ENCODE measurements at regions not wholly inside any gene's neighbourhood (a gene's known extent, or its start where the extent isn't known, plus 50 kb on each side); places are given as distances from the start of the nearest gene placed in this dataset.
A peak's percentile ranks its signal among the peaks of the same experiment; 100 is the strongest.

DNA sequence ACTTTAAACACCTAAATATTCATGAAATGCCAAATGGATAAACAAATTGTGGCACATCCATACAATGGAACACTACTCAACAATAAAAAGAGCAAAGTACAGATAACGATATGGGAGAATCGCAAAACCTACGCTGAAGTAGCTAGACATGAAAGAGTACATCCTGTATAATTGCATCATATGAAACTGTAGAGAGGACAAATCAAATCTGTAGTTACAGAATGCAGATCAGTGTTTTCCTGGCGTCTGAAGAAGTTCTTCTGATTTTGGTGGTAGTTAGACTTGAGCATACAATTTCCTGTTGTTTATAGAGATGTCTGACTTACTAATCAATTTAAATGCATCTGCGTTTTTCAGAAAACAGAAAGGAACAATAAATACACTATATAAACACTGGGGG is 394.4 kb downstream of the SOCS6 start:
- DNase-seq, result no peak

DNA sequence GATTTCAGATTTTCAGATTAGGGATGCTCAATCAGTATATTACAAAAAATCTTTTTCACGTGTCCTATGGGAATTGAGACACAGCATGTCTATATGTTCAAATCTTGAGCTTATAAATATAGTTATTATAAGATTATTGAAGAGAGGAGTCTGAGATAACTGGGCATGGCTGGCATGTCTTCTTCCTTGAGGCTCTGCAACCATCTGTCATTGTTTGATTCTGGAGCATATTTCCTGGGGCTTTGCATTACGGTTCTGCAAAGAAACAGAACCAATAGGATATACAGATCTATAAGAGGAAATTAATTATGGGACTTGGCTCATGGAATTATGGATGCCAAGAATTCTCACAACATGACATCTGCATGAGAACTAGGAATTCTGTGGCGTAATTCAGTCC is 386.1 kb downstream of the SOCS6 start:
- DNase-seq, result no peak

- DNase-seq, result no peak
Observed at GRCh38 chr18:70673831-70674230, 385.0 kb downstream of the SOCS6 start.

- no peak for DNase-seq
Observed at GRCh38 chr18:70672581-70672980, 383.7 kb downstream of the SOCS6 start.

DNA sequence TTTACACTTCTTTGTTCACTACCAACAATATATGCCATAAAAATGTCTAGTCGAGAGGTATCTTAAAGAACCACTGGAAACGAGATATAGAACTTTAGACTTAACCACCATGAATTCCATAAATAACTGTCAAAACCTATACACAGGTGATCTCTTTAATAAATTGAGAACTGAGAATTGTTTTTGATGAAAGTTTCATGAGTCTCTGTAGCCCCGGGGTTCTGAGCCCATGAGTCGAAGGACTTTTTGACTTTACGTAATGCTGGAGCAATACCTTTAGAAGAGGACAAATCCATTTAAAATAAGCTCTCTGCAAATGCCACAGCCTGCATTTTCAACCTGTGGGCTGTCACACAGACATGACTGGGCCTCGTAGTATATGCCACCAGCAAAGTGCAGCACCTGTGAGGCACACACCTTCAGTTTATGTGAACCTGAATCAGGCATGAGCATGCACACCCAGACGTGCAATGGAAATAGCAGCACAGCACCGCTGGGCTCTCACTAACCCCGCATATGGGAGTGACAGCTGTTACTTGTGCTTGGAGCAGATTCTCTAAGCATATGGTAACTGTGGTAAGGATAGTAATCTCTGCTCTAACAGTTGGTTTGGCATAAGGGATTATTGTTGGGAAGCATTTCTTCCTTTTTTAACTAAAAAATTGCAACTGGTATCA is 383.2 kb downstream of the SOCS6 start:
- DNase-seq, result no peak

DNA sequence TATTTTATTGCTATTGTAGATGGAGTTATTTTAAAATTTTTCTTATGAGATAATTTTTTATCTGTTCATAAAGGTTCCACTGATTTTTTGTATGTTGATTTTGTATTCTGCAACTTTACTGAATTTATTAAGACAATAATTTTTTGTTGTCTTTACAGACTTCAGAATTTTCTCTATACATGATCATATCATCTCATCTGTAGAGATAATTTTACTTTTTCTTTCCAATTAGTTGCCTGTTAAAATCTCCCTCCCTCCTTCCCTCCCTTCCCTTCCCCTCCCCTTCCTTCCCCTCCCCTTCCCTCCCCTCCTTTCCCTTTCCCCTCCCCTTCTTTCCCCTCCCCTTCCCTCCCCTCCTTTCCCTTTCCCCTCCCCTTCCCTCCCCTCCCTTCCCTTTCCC is 378.1 kb downstream of the SOCS6 start:
- DNase-seq, result no peak

GRCh38 chr18:70663141-70663540 is 374.3 kb downstream of the SOCS6 start:
- DNase-seq, result no peak

GRCh38 chr18:70662588-70662987 is 373.7 kb downstream of the SOCS6 start:
- no peak for DNase-seq

- no peak for DNase-seq
Observed at GRCh38 chr18:70659036-70659925, 370.4 kb downstream of the SOCS6 start.

DNA sequence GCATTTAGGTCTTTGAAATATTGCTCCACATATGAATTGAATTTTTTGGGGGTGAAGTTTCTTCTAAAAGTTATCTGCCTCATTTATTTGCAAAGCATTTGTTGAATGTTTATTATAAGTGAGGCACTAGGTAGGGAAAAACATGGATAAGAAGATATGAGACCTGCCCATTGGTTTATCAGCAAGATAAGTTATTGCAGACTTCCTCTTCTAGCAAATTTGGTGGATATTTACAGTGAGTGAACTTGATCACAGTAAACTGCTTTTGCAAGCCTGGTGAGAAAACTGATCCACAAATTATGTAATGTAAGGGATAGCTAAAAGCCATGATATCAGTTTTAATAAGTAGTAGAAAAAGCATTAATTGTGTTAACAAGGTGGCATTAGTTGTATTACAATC is 364.8 kb downstream of the SOCS6 start:
- DNase-seq, result no peak

DNA sequence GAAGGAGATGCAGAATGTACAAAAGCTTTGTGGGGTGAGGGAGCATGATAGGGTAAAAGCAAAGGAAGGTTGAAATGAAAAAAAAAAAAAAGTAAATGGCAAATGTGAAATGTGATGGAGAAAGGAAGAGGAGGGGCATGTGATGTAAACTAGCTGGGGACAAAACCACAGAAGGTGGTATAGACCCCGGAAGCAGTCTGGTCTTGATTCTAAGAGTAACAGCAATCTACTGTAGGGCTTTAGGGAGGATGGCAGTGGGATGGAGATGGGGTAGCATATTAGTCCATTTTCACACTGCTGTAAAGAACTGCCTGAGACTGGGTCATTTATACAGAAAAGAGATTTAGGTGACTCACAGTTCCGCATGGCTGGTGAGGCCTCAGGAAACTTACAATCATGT is 362.0 kb downstream of the SOCS6 start:
- DNase-seq, result no peak

GRCh38 chr18:70649683-70650082 is 360.8 kb downstream of the SOCS6 start:
- DNase-seq, result no peak

DNA sequence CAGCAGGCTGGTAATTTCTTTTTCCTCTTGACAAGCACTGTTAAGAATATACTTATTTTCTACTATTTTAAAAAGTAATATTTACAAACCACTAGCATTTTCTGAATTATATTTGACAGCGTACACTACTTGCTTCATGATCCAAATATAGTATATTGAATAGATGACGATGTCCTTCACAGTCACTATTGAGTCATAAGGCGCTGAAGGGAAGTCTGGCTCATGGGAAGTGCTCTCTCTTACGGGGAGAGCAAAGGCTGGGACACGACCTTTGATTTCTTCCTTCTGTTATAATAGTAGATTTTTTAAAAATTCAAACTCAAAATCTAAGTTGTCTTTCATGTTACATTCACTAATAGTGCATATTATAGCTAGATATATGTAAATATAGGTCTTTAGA is 357.1 kb downstream of the SOCS6 start:
- DNase-seq, result no peak

- DNase-seq, result no peak
Observed at GRCh38 chr18:70643812-70644211, 355.0 kb downstream of the SOCS6 start.

- DNase-seq, result peak in 1 of 51 donors; percentile 1
Observed at GRCh38 chr18:70641156-70641775, 352.4 kb downstream of the SOCS6 start.

DNA sequence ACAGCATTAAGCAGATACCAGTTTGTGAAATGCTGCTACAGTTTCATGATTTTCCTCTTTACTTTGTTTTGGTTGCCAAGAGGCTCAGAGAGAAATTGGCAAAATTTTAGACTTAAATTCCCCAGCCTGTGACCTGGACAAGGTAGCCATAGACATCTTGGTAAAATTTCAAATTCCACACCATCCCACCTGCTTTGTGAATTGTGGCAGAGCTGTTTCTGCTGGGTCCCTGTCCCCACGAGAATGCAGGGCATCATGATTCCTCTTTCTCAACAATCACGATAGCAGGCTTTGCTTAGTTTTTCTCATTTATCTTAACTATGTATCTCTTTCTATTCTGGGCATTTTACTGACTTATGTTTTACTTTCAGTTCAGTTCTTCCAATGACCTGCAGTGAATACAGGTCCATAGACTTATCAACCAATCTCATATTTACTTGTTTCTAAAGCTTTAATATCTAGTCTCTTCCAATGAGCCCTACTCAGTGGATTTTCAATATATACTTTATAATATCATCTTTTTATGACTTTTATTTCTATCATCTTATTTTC is 351.6 kb downstream of the SOCS6 start:
- DNase-seq, result no peak

- DNase-seq, result no peak
Observed at GRCh38 chr18:70636991-70637390, 348.1 kb downstream of the SOCS6 start.

GRCh38 chr18:70634576-70635147 is 345.8 kb downstream of the SOCS6 start:
- DNase-seq, result no peak

DNA sequence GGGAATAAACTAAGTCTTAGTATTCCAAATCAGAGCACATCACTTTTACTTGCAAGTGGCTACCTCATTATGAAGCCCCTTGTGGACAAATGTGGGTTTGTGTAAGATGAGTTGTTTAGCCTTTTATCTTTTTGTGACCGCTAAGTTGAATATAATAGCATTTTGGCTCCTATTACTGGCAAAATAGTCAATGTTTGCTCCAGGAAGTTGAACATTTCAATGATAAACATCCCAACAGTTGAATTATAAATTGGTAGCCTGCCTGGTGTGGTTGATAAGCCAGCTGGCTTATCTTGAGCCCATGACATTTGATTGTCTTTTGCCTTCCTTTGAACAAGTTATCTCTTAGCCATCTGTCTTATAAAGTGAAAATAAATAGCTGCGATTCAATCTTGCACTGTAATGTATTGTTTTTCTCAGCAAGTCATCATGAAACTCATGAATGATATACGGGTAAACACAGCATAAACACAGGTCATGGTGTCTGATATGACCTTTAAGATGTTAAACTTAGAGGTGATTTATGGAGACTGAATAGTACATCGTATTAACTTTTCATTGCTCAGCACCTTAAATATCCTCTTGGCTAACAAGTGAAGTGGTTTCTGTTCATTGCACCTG is 338.4 kb downstream of the SOCS6 start:
- no peak for DNase-seq

DNA sequence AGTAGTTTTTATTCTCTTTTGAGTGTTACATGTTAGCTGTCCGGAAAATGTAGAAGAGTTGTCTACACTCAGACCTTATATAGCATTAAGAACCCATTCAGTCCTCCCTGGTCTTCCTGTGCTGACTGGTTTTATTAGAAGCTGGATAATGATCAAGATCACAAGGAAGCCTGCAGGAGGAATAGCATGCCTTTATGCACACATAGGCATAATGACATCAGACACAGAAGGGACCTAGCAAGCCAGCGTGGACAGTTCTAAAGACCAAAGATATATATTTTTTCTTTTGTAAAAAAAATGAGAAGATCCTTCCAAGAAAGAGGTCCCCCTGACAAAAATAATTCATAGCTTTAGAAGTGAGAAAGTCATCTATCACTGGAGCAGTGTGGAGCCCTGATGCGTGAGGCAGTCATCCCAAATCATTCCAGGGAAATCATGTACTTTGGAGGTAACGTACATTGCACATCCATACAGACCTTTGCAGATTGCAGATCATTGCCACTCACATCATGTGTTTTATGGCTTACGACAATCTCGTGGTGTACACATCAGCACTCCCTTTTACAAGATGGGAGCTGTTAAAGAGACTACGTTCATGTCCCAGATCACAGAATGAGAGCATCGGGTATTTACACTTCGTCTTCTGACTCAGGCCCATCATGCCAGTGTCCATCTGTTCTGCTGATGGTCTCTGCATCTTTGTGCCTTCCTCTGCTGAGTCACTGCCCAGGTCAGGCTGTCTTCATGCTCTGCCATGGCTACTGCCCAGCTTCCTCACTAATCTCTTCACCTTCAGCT is 334.0 kb downstream of the SOCS6 start:
- DNase-seq, result no peak

DNA sequence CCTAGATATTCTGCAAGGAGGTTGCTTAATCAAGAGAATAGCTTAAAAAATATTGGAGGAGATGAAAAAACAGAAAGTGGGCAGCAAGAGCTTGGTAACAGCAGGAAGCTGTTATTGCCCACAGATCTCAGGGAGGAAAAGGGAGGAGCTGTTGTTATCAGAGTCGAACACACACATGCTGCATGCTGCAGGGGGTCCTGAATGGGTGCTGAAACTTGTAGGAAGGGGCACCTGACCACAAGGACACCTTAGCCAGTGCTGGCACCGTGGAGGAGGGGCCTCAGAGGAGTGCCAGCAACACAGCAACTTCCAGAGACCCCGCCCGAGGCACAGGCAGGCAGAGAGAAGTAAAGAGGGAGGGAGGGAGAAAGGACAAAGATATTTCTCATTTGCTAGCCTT is 332.9 kb downstream of the SOCS6 start:
- DNase-seq, result no peak

Measured in hypothalamus (tissue), 51 donors.